SK-N-SH treated with all-trans-retinoic acid at 6 μM for 48 hours (cell line): ENCODE measurements at regions not wholly inside any gene's neighbourhood (a gene's known extent, or its start where the extent isn't known, plus 50 kb on each side); places are given as distances from the start of the nearest gene placed in this dataset.

Experiments used
- CREB5 ChIP-seq: fragments of 250-450 bp; sonication (Bioruptor Pico); IDR thresholded peaks from 2 replicates; pipeline ENCODE4 v1.5.1; 2020; ENCODE audit warnings: low read depth, mild to moderate bottlenecking, moderate library complexity
- PATZ1 ChIP-seq: fragments of 250-450 bp; sonication (Bioruptor Pico); IDR thresholded peaks from 2 replicates; pipeline ENCODE4 v1.8.0; 2020; ENCODE audit warnings: mild to moderate bottlenecking, moderate library complexity, borderline replicate concordance
- PPARA ChIP-seq: fragments of 250-450 bp; sonication (Bioruptor Pico); IDR thresholded peaks from 2 replicates; pipeline ENCODE4 v1.5.0; 2020; ENCODE audit warnings: mild to moderate bottlenecking, borderline replicate concordance
- RARB ChIP-seq: fragments of 250-450 bp; sonication (Bioruptor Pico); IDR thresholded peaks from 2 replicates; pipeline ENCODE4 v1.8.0; 2021; ENCODE audit warnings: mild to moderate bottlenecking, moderate library complexity
- ZFP3 ChIP-seq: fragments of 250-450 bp; sonication (Bioruptor Pico); IDR thresholded peaks from 2 replicates; pipeline ENCODE4 v1.5.0; 2020; ENCODE audit warnings: mild to moderate bottlenecking, moderate library complexity
- ZNF565 ChIP-seq: fragments of 450-650 bp; formaldehyde crosslinking; conservative IDR thresholded peaks from 2 replicates; pipeline ENCODE4 v1.5.0; 2020; ENCODE audit warnings: low read depth, mild to moderate bottlenecking, moderate library complexity
- ZNF70 ChIP-seq: fragments of 450-650 bp; formaldehyde crosslinking; IDR thresholded peaks from 2 replicates; pipeline ENCODE4 v1.5.0; 2020; ENCODE audit warnings: mild to moderate bottlenecking, moderate library complexity
- ZNF8 ChIP-seq: fragments of 450-650 bp; formaldehyde crosslinking; IDR thresholded peaks from 2 replicates; pipeline ENCODE4 v1.5.0; 2020; ENCODE audit warnings: mild to moderate bottlenecking, moderate library complexity

GRCh38 chr6:963456-963855 lies 270.5 kb upstream of the EXOC2 start:
- TF ChIP-seq ZFP3 (no peak), PATZ1 (no peak), ZNF565 (CRISPR knock-in tag) (no peak), RARB (CRISPR knock-in tag) (no peak), ZNF70 (CRISPR knock-in tag) (no peak), CREB5 (CRISPR knock-in tag) (no peak), ZNF8 (CRISPR knock-in tag) (no peak), PPARA (CRISPR knock-in tag) (no peak)
